ENCODE measurements at regions not wholly inside any gene's neighbourhood (a gene's known extent, or its start where the extent isn't known, plus 50 kb on each side); places are given as distances from the start of the nearest gene placed in this dataset.
"Not testable (repeated sequence)": the region's sequence is repeated elsewhere in the genome, so short reads cannot be mapped to it uniquely, and the experiment has no call there.

DNA sequence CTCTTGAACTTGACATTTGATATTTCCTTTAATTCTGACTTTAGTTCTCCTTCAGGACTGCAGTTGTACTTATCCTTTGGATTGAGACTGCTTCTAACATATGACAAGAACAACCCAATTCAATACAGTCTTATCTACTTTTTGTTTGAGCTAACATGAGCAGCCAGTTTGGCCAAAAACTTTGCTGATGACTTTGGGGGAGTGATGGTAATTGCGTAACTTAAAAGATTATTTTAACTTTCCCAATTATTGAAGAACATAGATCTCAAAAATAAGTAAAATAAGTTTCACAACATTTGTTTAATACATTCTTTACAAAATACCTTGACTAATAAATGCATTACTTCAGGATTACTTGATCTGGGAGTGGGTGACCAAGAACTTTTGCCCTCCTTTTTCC is 1311.1 kb upstream of the NRXN1 start:
- H3K4me1 ChIP-seq = no peaks in the 10 kb centered on the region
- no peak overlapping the region for H3K4me3 ChIP-seq
- no peak for ATAC-seq
- no peaks in the 10 kb centered on the region for H3K36me3 ChIP-seq
- DNase-seq = no peak
- no peaks in the 10 kb centered on the region for H3K9me3 ChIP-seq
- no peak overlapping the region for H3K27ac ChIP-seq
- no peaks in the 10 kb centered on the region for H3K27me3 ChIP-seq (ENCODE audit: low read depth)
- intact Hi-C loops (cut with DNase I) = no loop called here
- TF ChIP-seq, protein P1, sequence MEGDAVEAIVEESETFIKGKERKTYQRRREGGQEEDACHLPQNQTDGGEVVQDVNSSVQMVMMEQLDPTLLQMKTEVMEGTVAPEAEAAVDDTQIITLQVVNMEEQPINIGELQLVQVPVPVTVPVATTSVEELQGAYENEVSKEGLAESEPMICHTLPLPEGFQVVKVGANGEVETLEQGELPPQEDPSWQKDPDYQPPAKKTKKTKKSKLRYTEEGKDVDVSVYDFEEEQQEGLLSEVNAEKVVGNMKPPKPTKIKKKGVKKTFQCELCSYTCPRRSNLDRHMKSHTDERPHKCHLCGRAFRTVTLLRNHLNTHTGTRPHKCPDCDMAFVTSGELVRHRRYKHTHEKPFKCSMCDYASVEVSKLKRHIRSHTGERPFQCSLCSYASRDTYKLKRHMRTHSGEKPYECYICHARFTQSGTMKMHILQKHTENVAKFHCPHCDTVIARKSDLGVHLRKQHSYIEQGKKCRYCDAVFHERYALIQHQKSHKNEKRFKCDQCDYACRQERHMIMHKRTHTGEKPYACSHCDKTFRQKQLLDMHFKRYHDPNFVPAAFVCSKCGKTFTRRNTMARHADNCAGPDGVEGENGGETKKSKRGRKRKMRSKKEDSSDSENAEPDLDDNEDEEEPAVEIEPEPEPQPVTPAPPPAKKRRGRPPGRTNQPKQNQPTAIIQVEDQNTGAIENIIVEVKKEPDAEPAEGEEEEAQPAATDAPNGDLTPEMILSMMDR (IDR thresholded peaks at IDR 0.05) = no peak

DNA sequence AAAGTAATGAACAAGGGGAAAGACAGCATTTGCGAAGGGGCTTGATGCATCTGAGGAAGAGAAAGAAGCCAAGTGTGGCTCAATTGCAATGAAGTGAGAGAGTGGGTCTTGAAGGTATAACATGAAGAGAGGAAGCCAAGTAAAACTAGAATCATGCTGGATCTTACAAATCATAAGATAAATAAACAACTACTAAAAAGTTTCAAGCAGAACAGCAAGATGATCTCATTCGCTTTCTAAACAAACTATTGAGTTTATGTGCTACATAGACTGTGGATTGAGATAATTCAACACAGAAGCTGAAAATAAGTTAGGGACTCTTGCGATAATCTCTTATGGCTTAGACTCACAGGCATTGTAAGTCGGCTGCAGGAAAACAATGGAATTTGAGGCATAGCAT is 1310.5 kb upstream of the NRXN1 start:
- no peaks in the 10 kb centered on the region for H3K27me3 ChIP-seq (ENCODE audit: low read depth)
- no peak overlapping the region for H3K4me3 ChIP-seq
- H3K9me3 ChIP-seq = no peaks in the 10 kb centered on the region
- ATAC-seq = no peak
- no peak for DNase-seq
- intact Hi-C loops (cut with DNase I) = no loop called here
- H3K4me1 ChIP-seq = no peaks in the 10 kb centered on the region
- no peaks in the 10 kb centered on the region for H3K36me3 ChIP-seq
- TF ChIP-seq, protein P1 (IDR thresholded peaks at IDR 0.05) = no peak
- no peak overlapping the region for H3K27ac ChIP-seq

- Histone ChIP-seq H3K4me1 (no peaks in the 10 kb centered on the region), H3K36me3 (no peaks in the 10 kb centered on the region), H3K4me3 (no peak overlapping the region), H3K27me3 (ENCODE audit: low read depth) (no peaks in the 10 kb centered on the region), H3K9me3 (no peaks in the 10 kb centered on the region), H3K27ac (no peak overlapping the region)
- intact Hi-C loops (cut with DNase I) = no loop called here
- DNase-seq (no peak), ATAC-seq (no peak)
- TF ChIP-seq, protein P1 (IDR thresholded peaks at IDR 0.05) = no peak
Measured at GRCh38 chr2:52341732-52342131, 1309.8 kb upstream of the NRXN1 start.

GRCh38 chr2:52340171-52340570 is 1308.2 kb upstream of the NRXN1 start:
- Histone ChIP-seq H3K36me3 (no peaks in the 10 kb centered on the region), H3K4me3 (no peak overlapping the region), H3K27ac (no peak overlapping the region), H3K9me3 (no peaks in the 10 kb centered on the region), H3K4me1 (no peaks in the 10 kb centered on the region), H3K27me3 (ENCODE audit: low read depth) (no peaks in the 10 kb centered on the region)
- intact Hi-C loops (cut with DNase I) = no loop called here
- ATAC-seq (no peak), DNase-seq (no peak)
- TF ChIP-seq, protein P1 (IDR thresholded peaks at IDR 0.05) = no peak

DNA sequence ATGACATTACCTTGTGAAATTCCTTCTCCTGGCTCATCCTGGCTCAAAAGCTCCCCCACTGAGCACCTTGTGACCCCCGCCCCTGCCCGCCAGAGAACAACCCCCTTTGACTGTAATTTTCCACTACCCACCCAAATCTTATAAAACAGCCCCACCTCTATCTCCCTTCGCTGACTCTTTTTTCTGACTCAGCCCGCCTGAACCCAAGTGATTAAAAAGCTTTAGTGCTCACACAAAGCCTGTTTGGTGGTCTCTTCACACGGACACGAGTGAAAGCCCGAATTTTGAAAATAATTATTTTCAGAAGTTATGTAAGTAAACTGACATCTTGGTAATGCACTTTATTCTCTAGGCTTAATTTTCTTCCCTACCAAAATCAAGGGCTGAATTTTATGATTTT is 1305.9 kb upstream of the NRXN1 start:
- intact Hi-C loops (cut with DNase I); H3K27ac ChIP-seq; H3K27me3 ChIP-seq (ENCODE audit: low read depth); ATAC-seq; H3K4me1 ChIP-seq; H3K36me3 ChIP-seq; DNase-seq; H3K9me3 ChIP-seq; H3K4me3 ChIP-seq: not testable (repeated sequence)

DNA sequence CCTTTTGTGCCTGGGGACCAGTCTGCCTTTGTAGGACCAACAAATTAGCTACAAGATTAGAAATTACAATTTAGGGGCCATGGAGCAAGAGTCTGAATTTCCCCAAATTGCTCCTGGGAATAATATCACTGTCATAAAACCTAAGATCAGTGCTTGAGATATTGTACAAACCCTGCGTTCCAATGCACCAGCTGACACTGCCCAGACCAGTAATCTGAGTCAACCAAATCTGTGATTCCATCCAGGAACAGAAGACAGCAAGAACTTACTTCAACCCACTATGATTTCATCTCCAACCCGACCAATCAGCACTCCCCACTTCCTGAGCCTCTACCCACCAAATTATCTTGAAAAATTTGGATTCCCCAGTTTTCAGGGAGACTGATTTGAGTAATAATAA is 1305.0 kb upstream of the NRXN1 start:
- Histone ChIP-seq H3K9me3 (no peaks in the 10 kb centered on the region), H3K4me3 (no peak overlapping the region), H3K27ac (no peak overlapping the region), H3K36me3 (no peaks in the 10 kb centered on the region), H3K4me1 (no peaks in the 10 kb centered on the region), H3K27me3 (ENCODE audit: low read depth) (no peaks in the 10 kb centered on the region)
- intact Hi-C loops (cut with DNase I) = no loop called here
- ATAC-seq = no peak
- DNase-seq = no peak
- TF ChIP-seq, protein P1 (IDR thresholded peaks at IDR 0.05) = no peak
